ENCODE measurements at regions not wholly inside any gene's neighbourhood (a gene's known extent, or its start where the extent isn't known, plus 50 kb on each side); places are given as distances from the start of the nearest gene placed in this dataset.
"Not testable (repeated sequence)": the region's sequence is repeated elsewhere in the genome, so short reads cannot be mapped to it uniquely, and the experiment has no call there.

DNA sequence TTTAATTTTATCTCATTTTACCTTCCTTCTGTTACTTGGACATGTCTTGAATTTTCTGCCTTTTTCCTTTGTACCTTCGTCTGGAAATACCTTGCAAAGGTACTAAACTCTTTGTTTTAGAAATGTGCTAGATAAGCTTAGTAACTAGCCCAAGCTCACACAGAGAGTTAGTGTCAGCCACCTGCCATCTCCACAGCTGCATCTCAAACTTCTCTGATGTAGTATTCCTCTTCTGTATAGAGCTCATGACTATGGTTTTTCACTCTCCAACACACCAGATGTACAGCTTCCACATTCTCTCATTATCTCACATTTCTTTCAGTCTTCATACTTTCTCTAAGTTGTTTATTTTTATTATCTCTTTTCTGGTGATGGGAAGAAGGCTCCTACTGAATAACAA, 516.6 kb upstream of the ROBO2 start:
- TF ChIP-seq POLR2A (IDR thresholded peaks at IDR 0.05): no peak
- no peak for TF ChIP-seq CTCF (IDR thresholded peaks at IDR 0.05)
- TF ChIP-seq POLR2AphosphoS5 (IDR thresholded peaks at IDR 0.05): no peak
- Histone ChIP-seq H3K27me3 (no peaks in the 10 kb centered on the region), H3K4me3 (no peak overlapping the region), H3K27ac (no peak overlapping the region), H3K9me3 (no peaks in the 10 kb centered on the region), H3K36me3 (no peaks in the 10 kb centered on the region), H3K4me1 (no peaks in the 10 kb centered on the region)
- no peak for DNase-seq (ENCODE audit: low spot score in 2 of 2)
- intact Hi-C loops (cut with DNase I; ENCODE audit: low total_unique reads): no loop called here

DNA sequence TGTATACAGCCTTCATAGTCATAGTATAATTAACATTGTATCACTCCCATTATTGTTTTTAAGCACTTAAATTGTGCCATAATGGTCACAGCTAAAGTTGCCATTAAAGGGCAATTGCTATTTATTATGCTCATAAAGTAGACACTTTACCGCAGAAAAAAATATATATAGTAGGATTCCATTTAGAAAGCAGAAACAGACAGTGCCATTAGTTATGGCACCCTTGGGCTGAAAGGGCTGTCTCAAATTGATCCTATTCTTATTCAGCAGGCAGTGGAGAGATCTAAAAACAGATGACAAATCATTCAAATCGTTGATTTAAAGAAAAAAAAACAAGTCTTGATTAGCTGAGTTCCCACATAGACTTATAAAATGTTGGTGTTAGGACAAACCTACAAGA, 514.2 kb upstream of the ROBO2 start:
- H3K4me3 ChIP-seq: no peak overlapping the region
- no peak overlapping the region for H3K27ac ChIP-seq
- no peaks in the 10 kb centered on the region for H3K36me3 ChIP-seq
- H3K9me3 ChIP-seq: no peaks in the 10 kb centered on the region
- intact Hi-C loops (cut with DNase I; ENCODE audit: low total_unique reads): no loop called here
- TF ChIP-seq CTCF (IDR thresholded peaks at IDR 0.05) (no peak), POLR2A (IDR thresholded peaks at IDR 0.05) (no peak), POLR2AphosphoS5 (IDR thresholded peaks at IDR 0.05) (no peak)
- H3K27me3 ChIP-seq: no peaks in the 10 kb centered on the region
- H3K4me1 ChIP-seq: no peaks in the 10 kb centered on the region
- DNase-seq (ENCODE audit: low spot score in 2 of 2): no peak

GRCh38 chr3:76527773-76528172, 512.1 kb upstream of the ROBO2 start:
- Histone ChIP-seq H3K27ac (no peak overlapping the region), H3K4me3 (no peak overlapping the region), H3K9me3 (no peaks in the 10 kb centered on the region), H3K27me3 (no peaks in the 10 kb centered on the region), H3K36me3 (no peaks in the 10 kb centered on the region), H3K4me1 (no peaks in the 10 kb centered on the region)
- no peak for TF ChIP-seq POLR2A (IDR thresholded peaks at IDR 0.05)
- TF ChIP-seq POLR2AphosphoS5 (IDR thresholded peaks at IDR 0.05): no peak
- no peak for TF ChIP-seq CTCF (IDR thresholded peaks at IDR 0.05)
- DNase-seq (ENCODE audit: low spot score in 2 of 2): no peak
- intact Hi-C loops (cut with DNase I; ENCODE audit: low total_unique reads): no loop called here

DNA sequence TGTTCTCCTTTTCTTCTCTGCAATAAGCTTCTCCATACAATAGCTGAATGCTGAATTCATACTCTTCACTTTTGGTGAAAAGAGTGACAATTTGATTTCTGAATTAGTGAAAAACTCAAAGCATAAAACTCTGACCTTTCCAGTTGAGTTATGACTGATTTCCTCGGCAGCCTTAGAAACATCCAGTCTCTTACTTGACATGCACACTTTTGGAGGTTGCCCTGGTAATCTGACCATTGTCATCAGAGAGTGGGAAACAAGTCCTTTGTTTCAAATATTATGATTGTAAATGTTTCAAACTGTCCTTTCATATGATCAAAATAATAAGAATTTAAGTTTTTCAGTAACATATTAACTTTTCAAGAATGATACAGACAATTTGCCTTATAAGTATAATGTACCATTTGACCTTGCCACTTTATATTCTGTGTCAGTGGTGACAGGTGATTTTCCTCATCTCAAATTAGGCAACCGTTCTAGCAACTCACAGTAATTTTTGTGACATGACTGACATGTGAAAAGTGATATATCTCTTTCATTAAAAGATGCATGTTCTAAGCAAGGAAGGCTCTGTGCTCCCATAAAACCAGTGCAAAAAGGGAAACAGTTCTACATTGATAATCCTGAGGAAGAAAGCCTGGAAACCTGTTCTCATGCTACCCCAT, 507.6 kb upstream of the ROBO2 start:
- intact Hi-C loops (cut with DNase I; ENCODE audit: low total_unique reads): no loop called here
- no peaks in the 10 kb centered on the region for H3K27me3 ChIP-seq
- TF ChIP-seq POLR2AphosphoS5 (IDR thresholded peaks at IDR 0.05) (no peak), POLR2A (IDR thresholded peaks at IDR 0.05) (no peak), CTCF (IDR thresholded peaks at IDR 0.05) (no peak)
- H3K36me3 ChIP-seq: no peaks in the 10 kb centered on the region
- no peak for DNase-seq (ENCODE audit: low spot score in 2 of 2)
- H3K9me3 ChIP-seq: no peaks in the 10 kb centered on the region
- H3K4me1 ChIP-seq: no peaks in the 10 kb centered on the region
- no peak overlapping the region for H3K27ac ChIP-seq
- no peak overlapping the region for H3K4me3 ChIP-seq

GRCh38 chr3:76533710-76534109, 506.2 kb upstream of the ROBO2 start:
- H3K36me3 ChIP-seq; H3K4me1 ChIP-seq; DNase-seq (ENCODE audit: low spot score in 2 of 2); intact Hi-C loops (cut with DNase I; ENCODE audit: low total_unique reads); H3K9me3 ChIP-seq; H3K27me3 ChIP-seq; H3K4me3 ChIP-seq; H3K27ac ChIP-seq: not testable (repeated sequence)

GRCh38 chr3:76537857-76538256, 502.0 kb upstream of the ROBO2 start:
- H3K36me3 ChIP-seq; H3K4me1 ChIP-seq; DNase-seq (ENCODE audit: low spot score in 2 of 2); H3K27ac ChIP-seq; intact Hi-C loops (cut with DNase I; ENCODE audit: low total_unique reads); H3K4me3 ChIP-seq; H3K9me3 ChIP-seq; H3K27me3 ChIP-seq: not testable (repeated sequence)

All from breast epithelium (tissue), 4 donors.